HG02588 (cell line): ENCODE measurements at regions not wholly inside any gene's neighbourhood (a gene's known extent, or its start where the extent isn't known, plus 50 kb on each side); places are given as distances from the start of the nearest gene placed in this dataset.

ENCODE experiments used
- ATAC-seq: cut with Tn5 transposase; IDR thresholded peaks from one replicate; pipeline ENCODE4 v1.9.1; 2021; ENCODE audit warnings: mild to moderate bottlenecking, moderate library complexity; ENCODE audit not compliant: unreplicated experiment

GRCh38 chr10:36256948-36257356, 614.9 kb upstream of the FZD8 start:
- no peak for ATAC-seq

GRCh38 chr10:36256166-36256565, 614.1 kb upstream of the FZD8 start:
- ATAC-seq, result no peak

- ATAC-seq, result no peak
Measured at GRCh38 chr10:36254199-36254598, 612.1 kb upstream of the FZD8 start.

GRCh38 chr10:36253731-36254130, 611.6 kb upstream of the FZD8 start:
- no peak for ATAC-seq

GRCh38 chr10:36251068-36251467, 609.0 kb upstream of the FZD8 start:
- ATAC-seq, result no peak

GRCh38 chr10:36248304-36248981, 606.3 kb upstream of the FZD8 start:
- ATAC-seq, result no peak

GRCh38 chr10:36247478-36247877, 605.4 kb upstream of the FZD8 start:
- no peak for ATAC-seq

- no peak for ATAC-seq
Measured at GRCh38 chr10:36236931-36237330, 594.8 kb upstream of the FZD8 start.

GRCh38 chr10:36236341-36236740, 594.2 kb upstream of the FZD8 start:
- no peak for ATAC-seq

- ATAC-seq, result no peak
Measured at GRCh38 chr10:36232935-36233334, 590.8 kb upstream of the FZD8 start.

- no peak for ATAC-seq
Measured at GRCh38 chr10:36224431-36224985, 582.4 kb upstream of the FZD8 start.

GRCh38 chr10:36221101-36221500, 579.0 kb upstream of the FZD8 start:
- no peak for ATAC-seq

GRCh38 chr10:36220151-36220550, 578.1 kb upstream of the FZD8 start:
- ATAC-seq, result no peak

- no peak for ATAC-seq
Measured at GRCh38 chr10:36211856-36212255, 569.8 kb upstream of the FZD8 start.

GRCh38 chr10:36209480-36209879, 567.4 kb upstream of the FZD8 start:
- ATAC-seq, result no peak

- no peak for ATAC-seq
Measured at GRCh38 chr10:36202881-36203280, 560.8 kb upstream of the FZD8 start.

GRCh38 chr10:36200577-36200976, 558.5 kb upstream of the FZD8 start:
- ATAC-seq, result no peak

GRCh38 chr10:36198322-36198721, 556.2 kb upstream of the FZD8 start:
- no peak for ATAC-seq

- no peak for ATAC-seq
Measured at GRCh38 chr10:36195364-36195763, 553.3 kb upstream of the FZD8 start.

- no peak for ATAC-seq
Measured at GRCh38 chr10:36194276-36194675, 552.2 kb upstream of the FZD8 start.

GRCh38 chr10:36191009-36191408, 548.9 kb upstream of the FZD8 start:
- no peak for ATAC-seq

- ATAC-seq, result no peak
Measured at GRCh38 chr10:36188461-36188860, 546.4 kb upstream of the FZD8 start.

GRCh38 chr10:36188080-36188453, 546.0 kb upstream of the FZD8 start:
- ATAC-seq, result no peak
